ENCODE measurements at regions not wholly inside any gene's neighbourhood (a gene's known extent, or its start where the extent isn't known, plus 50 kb on each side); places are given as distances from the start of the nearest gene placed in this dataset.

DNA sequence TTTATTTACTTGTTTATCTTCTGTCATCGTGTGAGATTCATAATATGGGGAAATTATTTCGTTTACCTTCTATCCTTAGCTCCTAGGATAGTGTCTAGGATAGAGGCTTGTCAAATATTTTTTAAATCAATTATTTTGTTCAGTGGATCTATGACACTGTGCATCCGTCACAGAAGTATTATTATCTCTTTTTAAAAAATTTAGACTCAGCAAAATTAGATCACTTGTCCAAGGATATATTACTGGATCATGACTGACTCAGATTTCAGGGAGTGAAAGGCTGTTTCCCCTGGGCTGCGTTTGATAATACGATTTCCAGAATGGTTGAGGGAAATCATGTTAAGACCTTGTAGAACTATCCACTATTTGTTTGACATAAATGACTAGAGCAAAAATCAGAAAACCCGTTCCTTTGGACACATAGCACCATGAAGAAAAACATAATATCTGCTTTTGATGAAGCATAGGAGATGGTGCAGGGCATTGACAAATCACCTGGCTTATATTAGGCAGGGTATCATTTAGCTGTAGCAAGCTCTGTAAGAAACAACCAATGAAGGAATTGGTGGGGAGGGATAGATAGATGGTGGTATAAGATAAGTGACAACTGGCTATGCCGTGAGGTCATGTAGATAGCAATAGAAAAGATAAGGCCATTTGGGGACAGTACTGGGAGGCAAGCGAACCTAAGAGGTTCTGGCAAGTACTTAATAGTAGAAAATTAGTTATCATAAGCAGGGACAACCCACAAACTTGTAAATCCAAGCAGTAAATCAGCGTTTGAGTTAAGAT is 465.2 kb upstream of the MAN1A1 start:
- H3K4me3 ChIP-seq (ENCODE audit: low read length) = no peak overlapping the region
- H3K36me3 ChIP-seq (ENCODE audit: insufficient read depth, low read length) = no peaks in the 10 kb centered on the region
- WGBS = 88% methylated on average over 6 of the region's 9 CpGs
- no peak overlapping the region for H3K9ac ChIP-seq (ENCODE audit: low read depth, low read length)
- no peaks in the 10 kb centered on the region for H3K4me1 ChIP-seq (ENCODE audit: insufficient read depth, low read length)
- H3K9me3 ChIP-seq (ENCODE audit: insufficient read depth, low read depth, low read length) = no peaks in the 10 kb centered on the region
- H3K27me3 ChIP-seq (ENCODE audit: insufficient read depth, low read length) = no peaks in the 10 kb centered on the region
- H3K27ac ChIP-seq (ENCODE audit: low read depth, low read length) = no peak overlapping the region

- WGBS = 85% methylated on average over 3 of the region's 3 CpGs
- Histone ChIP-seq H3K27ac (ENCODE audit: low read depth, low read length) (no peak overlapping the region), H3K9ac (ENCODE audit: low read depth, low read length) (no peak overlapping the region), H3K36me3 (ENCODE audit: insufficient read depth, low read length) (no peaks in the 10 kb centered on the region), H3K27me3 (ENCODE audit: insufficient read depth, low read length) (no peaks in the 10 kb centered on the region), H3K4me3 (ENCODE audit: low read length) (no peak overlapping the region), H3K4me1 (ENCODE audit: insufficient read depth, low read length) (peaks cover 13% of the 10 kb centered on the region), H3K9me3 (ENCODE audit: insufficient read depth, low read depth, low read length) (no peaks in the 10 kb centered on the region)
Observed at GRCh38 chr6:119802464-119802863, 452.9 kb upstream of the MAN1A1 start.

DNA sequence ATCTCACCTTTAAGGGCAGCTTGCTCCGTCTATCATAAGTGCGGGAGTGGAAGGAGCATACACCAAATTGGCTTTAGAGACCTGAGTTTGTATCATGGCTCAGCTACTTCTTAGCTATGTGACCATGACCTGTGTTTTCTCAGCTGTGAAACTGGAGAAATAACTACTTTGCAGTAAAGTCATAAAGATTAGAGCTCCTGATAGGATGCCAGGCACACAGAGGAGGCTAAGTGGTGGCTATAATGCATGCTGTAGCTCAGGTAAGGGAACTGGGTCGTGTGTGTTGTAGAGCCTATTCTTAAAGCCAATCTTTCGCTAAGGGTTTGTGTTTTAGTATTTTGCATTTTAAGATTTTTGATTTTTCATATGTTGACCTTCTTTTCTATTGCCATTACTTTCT is 451.5 kb upstream of the MAN1A1 start:
- WGBS = 80% methylated on average over 4 of the region's 4 CpGs
- Histone ChIP-seq H3K27me3 (ENCODE audit: insufficient read depth, low read length) (no peaks in the 10 kb centered on the region), H3K27ac (ENCODE audit: low read depth, low read length) (no peak overlapping the region), H3K4me3 (ENCODE audit: low read length) (no peak overlapping the region), H3K9me3 (ENCODE audit: insufficient read depth, low read depth, low read length) (no peaks in the 10 kb centered on the region), H3K36me3 (ENCODE audit: insufficient read depth, low read length) (no peaks in the 10 kb centered on the region), H3K9ac (ENCODE audit: low read depth, low read length) (no peak overlapping the region), H3K4me1 (ENCODE audit: insufficient read depth, low read length) (peaks cover 13% of the 10 kb centered on the region)

- Histone ChIP-seq H3K36me3 (ENCODE audit: insufficient read depth, low read length) (no peaks in the 10 kb centered on the region), H3K9ac (ENCODE audit: low read depth, low read length) (no peak overlapping the region), H3K27me3 (ENCODE audit: insufficient read depth, low read length) (no peaks in the 10 kb centered on the region), H3K27ac (ENCODE audit: low read depth, low read length) (no peak overlapping the region), H3K9me3 (ENCODE audit: insufficient read depth, low read depth, low read length) (no peaks in the 10 kb centered on the region), H3K4me3 (ENCODE audit: low read length) (no peak overlapping the region), H3K4me1 (ENCODE audit: insufficient read depth, low read length) (peaks cover 13% of the 10 kb centered on the region)
Observed at GRCh38 chr6:119800526-119800925, 451.0 kb upstream of the MAN1A1 start.

DNA sequence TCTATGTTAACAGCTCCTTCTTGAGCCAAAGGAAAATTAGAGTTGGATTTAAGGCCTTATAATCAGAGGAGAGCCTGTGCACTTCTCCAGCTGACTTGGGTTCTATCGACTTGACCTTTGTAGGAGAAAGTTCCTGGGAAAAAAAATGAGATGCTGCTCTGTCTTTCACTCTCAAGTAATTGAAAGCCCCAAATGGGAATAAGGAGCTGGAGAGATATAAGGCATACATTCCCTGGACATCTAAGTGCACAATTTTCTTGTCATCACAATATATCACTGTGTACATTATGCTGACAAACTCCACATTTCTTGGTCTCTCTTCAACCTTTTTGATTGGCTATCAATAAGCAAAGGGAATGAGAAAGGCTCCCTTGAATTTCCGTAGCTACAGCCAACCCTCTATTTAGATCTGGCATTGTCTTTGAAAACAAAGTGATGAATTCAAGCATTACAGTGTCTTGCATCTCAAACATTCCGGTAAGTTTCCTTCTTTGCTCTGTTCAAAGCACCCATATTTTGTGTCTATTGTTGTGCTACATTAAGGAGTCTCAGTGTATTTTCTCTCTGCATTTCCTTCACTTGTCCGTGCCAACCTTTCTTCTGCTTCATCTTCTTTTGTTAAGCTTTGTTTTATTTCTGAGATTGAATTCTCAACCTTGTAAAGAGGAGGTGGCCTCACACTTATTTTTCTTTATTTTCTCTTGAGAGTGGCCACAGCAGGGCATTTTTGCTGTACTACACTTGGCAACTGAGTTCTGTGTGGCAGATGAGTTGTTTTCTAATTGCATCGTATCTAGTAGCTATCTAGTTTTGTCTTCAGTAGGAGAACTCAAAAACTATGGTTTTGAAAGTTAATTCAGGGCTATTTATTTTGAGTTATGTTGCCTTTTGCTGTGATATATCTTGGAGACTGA is 450.3 kb upstream of the MAN1A1 start:
- no peaks in the 10 kb centered on the region for H3K36me3 ChIP-seq (ENCODE audit: insufficient read depth, low read length)
- WGBS = 78% methylated on average over 4 of the region's 5 CpGs
- H3K9me3 ChIP-seq (ENCODE audit: insufficient read depth, low read depth, low read length) = no peaks in the 10 kb centered on the region
- no peaks in the 10 kb centered on the region for H3K27me3 ChIP-seq (ENCODE audit: insufficient read depth, low read length)
- H3K4me3 ChIP-seq (ENCODE audit: low read length) = no peak overlapping the region
- H3K9ac ChIP-seq (ENCODE audit: low read depth, low read length) = no peak overlapping the region
- peaks cover 13% of the 10 kb centered on the region for H3K4me1 ChIP-seq (ENCODE audit: insufficient read depth, low read length)
- peak overlapping the region; percentile 20; the same call in 1 of the 2 replicates for H3K27ac ChIP-seq (ENCODE audit: low read depth, low read length)

GRCh38 chr6:119791736-119792135 is 442.2 kb upstream of the MAN1A1 start:
- Histone ChIP-seq H3K36me3 (ENCODE audit: insufficient read depth, low read length) (no peaks in the 10 kb centered on the region), H3K9ac (ENCODE audit: low read depth, low read length) (no peak overlapping the region), H3K27ac (ENCODE audit: low read depth, low read length) (no peak overlapping the region), H3K4me1 (ENCODE audit: insufficient read depth, low read length) (no peaks in the 10 kb centered on the region), H3K9me3 (ENCODE audit: insufficient read depth, low read depth, low read length) (no peaks in the 10 kb centered on the region), H3K4me3 (ENCODE audit: low read length) (no peak overlapping the region), H3K27me3 (ENCODE audit: insufficient read depth, low read length) (no peaks in the 10 kb centered on the region)
- 82% methylated on average over 1 of the region's 1 CpG for WGBS

DNA sequence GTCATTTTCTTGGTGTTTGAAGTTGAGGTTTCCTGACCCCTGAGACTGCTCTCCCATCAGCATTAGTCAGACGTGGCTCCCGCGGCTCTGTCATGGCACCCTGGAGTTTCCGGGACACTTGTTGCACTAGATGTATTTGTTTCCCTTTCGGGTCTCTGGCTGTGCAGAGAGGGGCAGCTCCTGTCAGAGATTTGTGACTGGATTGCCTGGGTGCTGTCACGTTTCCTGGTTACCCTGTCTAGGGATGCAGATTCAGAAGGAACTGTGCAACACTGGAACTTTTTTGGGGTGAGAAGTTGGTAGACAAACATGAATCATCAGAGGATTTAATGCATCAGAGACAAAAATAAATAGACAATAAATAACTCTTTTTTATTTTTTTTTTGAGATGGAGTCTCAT is 431.8 kb upstream of the MAN1A1 start:
- Histone ChIP-seq H3K27ac (ENCODE audit: low read depth, low read length) (no peak overlapping the region), H3K4me3 (ENCODE audit: low read length) (no peak overlapping the region), H3K9me3 (ENCODE audit: insufficient read depth, low read depth, low read length) (no peaks in the 10 kb centered on the region), H3K9ac (ENCODE audit: low read depth, low read length) (no peak overlapping the region), H3K4me1 (ENCODE audit: insufficient read depth, low read length) (peaks cover 5% of the 10 kb centered on the region; the same call in 1 of the 2 replicates), H3K36me3 (ENCODE audit: insufficient read depth, low read length) (no peaks in the 10 kb centered on the region), H3K27me3 (ENCODE audit: insufficient read depth, low read length) (no peaks in the 10 kb centered on the region)
- 87% methylated on average over 6 of the region's 6 CpGs for WGBS

- no peaks in the 10 kb centered on the region for H3K27me3 ChIP-seq (ENCODE audit: insufficient read depth, low read length)
- no peak overlapping the region for H3K27ac ChIP-seq (ENCODE audit: low read depth, low read length)
- H3K9me3 ChIP-seq (ENCODE audit: insufficient read depth, low read depth, low read length) = peaks cover 7% of the 10 kb centered on the region; the same call in 1 of the 2 replicates
- no peaks in the 10 kb centered on the region for H3K4me1 ChIP-seq (ENCODE audit: insufficient read depth, low read length)
- no peaks in the 10 kb centered on the region for H3K36me3 ChIP-seq (ENCODE audit: insufficient read depth, low read length)
- H3K4me3 ChIP-seq (ENCODE audit: low read length) = no peak overlapping the region
- no peak overlapping the region for H3K9ac ChIP-seq (ENCODE audit: low read depth, low read length)
- 95% methylated on average over 5 of the region's 5 CpGs for WGBS
Observed at GRCh38 chr6:119768201-119768600, 418.6 kb upstream of the MAN1A1 start.

DNA sequence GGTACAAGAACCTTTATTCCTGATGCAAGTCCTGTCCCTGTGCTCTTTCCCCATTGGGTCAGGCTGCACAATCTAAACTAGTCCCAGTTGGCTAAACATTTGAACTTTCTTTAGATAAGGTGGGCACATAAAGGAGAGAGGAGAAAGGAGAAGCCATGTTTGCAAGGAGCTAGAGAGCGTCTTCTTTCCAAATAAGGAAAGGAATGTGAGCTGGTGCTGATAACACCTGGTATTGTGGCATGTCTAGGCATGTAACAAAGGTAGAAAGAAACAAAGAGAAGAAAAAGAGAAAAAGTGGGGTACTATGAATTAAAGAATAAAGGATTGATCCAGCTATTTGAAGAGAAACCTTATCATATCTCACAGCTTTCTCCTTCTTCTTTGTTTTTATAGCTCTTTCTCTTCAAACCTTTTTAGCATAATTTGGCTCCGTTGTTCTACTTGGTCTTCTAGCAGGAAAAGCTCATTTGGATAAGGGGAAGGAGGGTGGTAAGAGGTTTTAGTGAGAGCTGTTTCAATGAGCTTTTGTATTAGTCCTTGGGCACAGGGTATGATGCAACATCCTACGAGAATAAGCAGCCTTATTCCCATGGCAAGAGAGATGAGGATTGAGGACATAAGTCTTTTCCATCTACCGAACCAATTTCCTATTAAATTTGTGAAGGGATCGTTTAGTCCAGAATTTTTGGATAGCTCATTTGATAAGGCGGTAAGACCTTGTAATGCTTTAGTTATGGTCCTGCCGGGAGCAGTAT is 415.5 kb upstream of the MAN1A1 start:
- Histone ChIP-seq H3K4me3 (ENCODE audit: low read length) (no peak overlapping the region), H3K36me3 (ENCODE audit: insufficient read depth, low read length) (no peaks in the 10 kb centered on the region), H3K9ac (ENCODE audit: low read depth, low read length) (no peak overlapping the region), H3K9me3 (ENCODE audit: insufficient read depth, low read depth, low read length) (0 out of 2 replicates have a peak, but pooled peaks cover 2% of the 10 kb centered on the region), H3K27ac (ENCODE audit: low read depth, low read length) (0 out of 2 replicates have a peak overlapping the region, but pooled peaks have one; percentile 33), H3K27me3 (ENCODE audit: insufficient read depth, low read length) (no peaks in the 10 kb centered on the region), H3K4me1 (ENCODE audit: insufficient read depth, low read length) (no peaks in the 10 kb centered on the region)
- WGBS = 90% methylated on average over 7 of the region's 7 CpGs

GRCh38 chr6:119760046-119760445 is 410.5 kb upstream of the MAN1A1 start:
- Histone ChIP-seq H3K4me1 (ENCODE audit: insufficient read depth, low read length) (no peaks in the 10 kb centered on the region), H3K9ac (ENCODE audit: low read depth, low read length) (no peak overlapping the region), H3K27me3 (ENCODE audit: insufficient read depth, low read length) (no peaks in the 10 kb centered on the region), H3K36me3 (ENCODE audit: insufficient read depth, low read length) (no peaks in the 10 kb centered on the region), H3K4me3 (ENCODE audit: low read length) (no peak overlapping the region), H3K27ac (ENCODE audit: low read depth, low read length) (no peak overlapping the region), H3K9me3 (ENCODE audit: insufficient read depth, low read depth, low read length) (no peaks in the 10 kb centered on the region)
- whole genome bisulfite sequencing = 100% methylated on average over 1 of the region's 1 CpG

- H3K9ac ChIP-seq (ENCODE audit: low read depth, low read length) = no peak overlapping the region
- whole genome bisulfite sequencing = 91% methylated on average over 3 of the region's 3 CpGs
- H3K9me3 ChIP-seq (ENCODE audit: insufficient read depth, low read depth, low read length) = no peaks in the 10 kb centered on the region
- H3K27me3 ChIP-seq (ENCODE audit: insufficient read depth, low read length) = no peaks in the 10 kb centered on the region
- H3K4me3 ChIP-seq (ENCODE audit: low read length) = no peak overlapping the region
- H3K4me1 ChIP-seq (ENCODE audit: insufficient read depth, low read length) = no peaks in the 10 kb centered on the region
- H3K36me3 ChIP-seq (ENCODE audit: insufficient read depth, low read length) = no peaks in the 10 kb centered on the region
- no peak overlapping the region for H3K27ac ChIP-seq (ENCODE audit: low read depth, low read length)
Observed at GRCh38 chr6:119758385-119758784, 408.8 kb upstream of the MAN1A1 start.
